ENCODE measurements at regions not wholly inside any gene's neighbourhood (a gene's known extent, or its start where the extent isn't known, plus 50 kb on each side); places are given as distances from the start of the nearest gene placed in this dataset.

DNA sequence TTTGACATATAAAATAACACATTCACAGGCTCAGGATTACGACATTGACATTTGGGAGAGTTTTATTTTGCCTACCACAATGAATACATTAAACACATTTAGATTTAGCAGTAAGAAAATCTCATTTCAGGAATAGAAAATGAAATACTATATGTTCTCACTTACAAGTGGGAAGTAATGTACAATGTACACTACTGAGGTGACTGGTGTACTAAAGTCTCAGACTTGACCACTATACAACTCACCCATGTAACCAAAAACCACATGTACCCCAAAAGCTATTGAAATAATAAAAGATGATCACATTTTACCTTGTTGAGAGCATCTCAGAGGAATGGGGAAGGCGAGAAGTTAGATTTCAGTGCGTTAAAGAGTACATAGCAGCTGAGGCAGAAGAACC lies 1202.4 kb upstream of the SEMA6A start:
- no peak for TF ChIP-seq EZH2phosphoT487 (IDR thresholded peaks at IDR 0.05)
- TF ChIP-seq, protein P1, sequence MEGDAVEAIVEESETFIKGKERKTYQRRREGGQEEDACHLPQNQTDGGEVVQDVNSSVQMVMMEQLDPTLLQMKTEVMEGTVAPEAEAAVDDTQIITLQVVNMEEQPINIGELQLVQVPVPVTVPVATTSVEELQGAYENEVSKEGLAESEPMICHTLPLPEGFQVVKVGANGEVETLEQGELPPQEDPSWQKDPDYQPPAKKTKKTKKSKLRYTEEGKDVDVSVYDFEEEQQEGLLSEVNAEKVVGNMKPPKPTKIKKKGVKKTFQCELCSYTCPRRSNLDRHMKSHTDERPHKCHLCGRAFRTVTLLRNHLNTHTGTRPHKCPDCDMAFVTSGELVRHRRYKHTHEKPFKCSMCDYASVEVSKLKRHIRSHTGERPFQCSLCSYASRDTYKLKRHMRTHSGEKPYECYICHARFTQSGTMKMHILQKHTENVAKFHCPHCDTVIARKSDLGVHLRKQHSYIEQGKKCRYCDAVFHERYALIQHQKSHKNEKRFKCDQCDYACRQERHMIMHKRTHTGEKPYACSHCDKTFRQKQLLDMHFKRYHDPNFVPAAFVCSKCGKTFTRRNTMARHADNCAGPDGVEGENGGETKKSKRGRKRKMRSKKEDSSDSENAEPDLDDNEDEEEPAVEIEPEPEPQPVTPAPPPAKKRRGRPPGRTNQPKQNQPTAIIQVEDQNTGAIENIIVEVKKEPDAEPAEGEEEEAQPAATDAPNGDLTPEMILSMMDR (IDR thresholded peaks at IDR 0.05): no peak
- TF ChIP-seq EZH2 (IDR thresholded peaks at IDR 0.05): no peak

All from neural progenitor cell (in vitro differentiated cells).